ENCODE measurements at regions not wholly inside any gene's neighbourhood (a gene's known extent, or its start where the extent isn't known, plus 50 kb on each side); places are given as distances from the start of the nearest gene placed in this dataset.
A peak's percentile ranks its signal among the peaks of the same experiment; 100 is the strongest.
"Not testable (repeated sequence)": the region's sequence is repeated elsewhere in the genome, so short reads cannot be mapped to it uniquely, and the experiment has no call there.

- not testable (repeated sequence) for DNase-seq (ENCODE audit: low read depth)
These were observed 113.7 kb upstream of the RXFP1 start for GRCh38 chr4:158407961-158408360.

DNA sequence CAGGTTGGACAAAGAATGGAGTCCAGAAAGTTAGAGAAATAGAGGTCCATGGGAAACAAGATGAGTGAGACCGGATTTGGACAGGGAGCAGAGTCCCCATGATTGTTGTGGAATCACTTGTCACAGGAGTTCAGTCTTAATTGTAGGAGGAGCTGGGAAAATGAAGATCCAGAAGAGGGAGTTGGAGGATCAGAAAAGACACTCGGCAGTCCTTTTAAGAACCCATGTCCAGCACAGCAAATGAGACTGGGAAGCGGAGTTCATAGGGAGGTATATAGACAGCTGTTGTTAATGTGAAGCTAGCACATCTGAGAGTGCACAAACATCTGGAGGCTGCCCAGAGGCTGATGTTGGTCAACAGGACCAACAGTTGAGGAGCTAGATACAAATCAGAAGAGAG, 111.4 kb upstream of the RXFP1 start:
- no peak for DNase-seq (ENCODE audit: low read depth)

GRCh38 chr4:158411269-158411668, 110.4 kb upstream of the RXFP1 start:
- DNase-seq (ENCODE audit: low read depth): no peak

DNA sequence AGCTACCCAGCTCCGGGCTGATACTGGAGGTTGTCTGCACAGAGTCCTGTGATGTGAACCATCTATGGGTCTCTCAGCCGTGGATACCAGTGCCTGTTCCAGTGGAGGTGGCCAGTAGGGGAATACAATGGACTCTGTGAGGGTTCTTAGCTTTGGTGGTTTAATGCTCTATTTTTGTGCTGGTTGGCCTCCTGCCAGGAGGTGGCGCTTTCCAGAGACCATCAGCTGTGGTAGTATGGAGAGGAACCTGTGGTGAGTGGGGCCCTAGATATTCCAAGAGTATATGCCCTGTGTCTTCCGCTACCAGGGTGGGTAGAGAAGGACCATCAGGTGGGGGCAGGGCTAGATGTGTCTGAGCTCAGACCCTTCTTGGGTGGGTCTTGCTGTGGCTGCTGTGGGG, 103.0 kb upstream of the RXFP1 start:
- DNase-seq (ENCODE audit: low read depth): not testable (repeated sequence)

GRCh38 chr4:158420782-158421181, 100.9 kb upstream of the RXFP1 start:
- no peak for DNase-seq (ENCODE audit: low read depth)

DNA sequence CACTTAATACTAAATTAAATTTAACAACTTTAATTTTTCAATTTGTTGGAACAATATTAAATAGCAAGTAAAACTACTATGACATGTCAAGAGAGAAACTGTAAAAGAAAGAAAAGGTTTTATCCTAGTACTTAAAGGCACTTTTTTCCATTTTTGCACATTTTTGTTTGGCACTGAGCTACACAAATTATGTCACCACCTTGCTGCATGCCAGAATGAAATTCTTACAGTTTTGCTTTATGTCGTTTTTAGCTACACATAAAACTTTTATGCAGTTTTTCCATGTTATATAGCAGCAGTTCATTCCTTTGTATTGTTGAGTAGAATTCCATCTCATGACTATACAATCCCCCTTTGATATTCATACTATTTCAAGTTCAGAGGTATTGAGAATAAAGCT, 99.1 kb upstream of the RXFP1 start:
- DNase-seq (ENCODE audit: low read depth): no peak

GRCh38 chr4:158428242-158428641, 93.4 kb upstream of the RXFP1 start:
- no peak for DNase-seq (ENCODE audit: low read depth)

DNA sequence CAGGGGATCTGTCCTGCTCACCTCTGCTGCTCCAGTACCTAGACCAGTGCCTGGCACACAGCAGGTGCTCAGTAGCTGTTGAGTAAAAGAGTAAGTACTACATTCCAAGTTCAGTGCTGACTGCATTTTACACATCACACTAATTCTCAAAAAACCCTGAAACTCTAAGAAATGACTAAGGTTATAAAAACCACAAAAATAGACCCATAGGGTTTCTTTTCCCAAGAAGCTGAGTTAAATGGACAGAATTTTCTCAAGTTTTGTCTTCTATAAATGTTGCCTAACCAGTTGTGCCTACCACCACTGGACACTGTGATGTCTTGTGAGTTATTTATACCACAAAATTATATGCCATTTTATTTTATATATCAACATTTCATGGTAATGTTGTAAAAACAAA, 78.9 kb upstream of the RXFP1 start:
- DNase-seq (ENCODE audit: low read depth): no peak

DNA sequence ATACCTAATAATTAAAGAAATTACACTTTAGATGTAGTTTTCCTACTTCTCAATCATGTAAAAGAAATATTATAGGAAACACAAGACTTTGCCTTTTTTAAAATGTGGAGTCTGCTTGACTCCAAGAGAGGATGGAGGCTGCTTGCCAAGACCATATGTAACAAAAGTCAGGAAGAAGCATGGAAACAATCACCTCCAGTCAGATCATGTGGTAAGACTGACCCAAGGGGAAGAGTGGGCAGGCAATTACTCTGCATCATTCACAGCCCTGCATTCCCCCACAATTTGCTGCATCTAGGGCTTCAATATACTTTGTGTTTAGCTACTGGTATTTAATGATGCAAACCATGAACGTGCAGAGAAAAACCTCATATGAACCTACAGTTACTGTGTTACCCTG, 78.0 kb upstream of the RXFP1 start:
- DNase-seq (ENCODE audit: low read depth): no peak

GRCh38 chr4:158444621-158445020, 77.1 kb upstream of the RXFP1 start:
- DNase-seq (ENCODE audit: low read depth): no peak

- peak; percentile 88 for DNase-seq (ENCODE audit: low read depth)
These were observed 75.6 kb upstream of the RXFP1 start for GRCh38 chr4:158446106-158446505.

DNA sequence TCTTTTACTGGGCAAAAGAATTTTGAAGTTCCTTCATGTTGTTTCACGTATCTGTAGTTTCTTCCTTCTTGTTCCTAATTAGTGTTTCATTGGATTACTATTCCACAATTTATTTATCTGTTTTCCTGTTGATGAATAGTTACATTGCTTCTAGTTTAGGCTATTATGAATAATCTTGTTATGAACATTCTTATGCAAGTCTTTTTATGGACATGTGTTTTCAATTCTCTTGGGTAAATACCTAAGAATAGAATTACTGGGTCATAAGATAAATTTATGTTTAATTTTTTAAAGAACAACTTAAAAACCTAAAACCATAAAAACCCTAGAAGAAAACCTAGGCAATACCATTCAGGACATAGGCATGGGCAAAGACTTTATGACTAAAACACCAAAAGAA, 70.9 kb upstream of the RXFP1 start:
- peak; percentile 28 for DNase-seq (ENCODE audit: low read depth)

DNA sequence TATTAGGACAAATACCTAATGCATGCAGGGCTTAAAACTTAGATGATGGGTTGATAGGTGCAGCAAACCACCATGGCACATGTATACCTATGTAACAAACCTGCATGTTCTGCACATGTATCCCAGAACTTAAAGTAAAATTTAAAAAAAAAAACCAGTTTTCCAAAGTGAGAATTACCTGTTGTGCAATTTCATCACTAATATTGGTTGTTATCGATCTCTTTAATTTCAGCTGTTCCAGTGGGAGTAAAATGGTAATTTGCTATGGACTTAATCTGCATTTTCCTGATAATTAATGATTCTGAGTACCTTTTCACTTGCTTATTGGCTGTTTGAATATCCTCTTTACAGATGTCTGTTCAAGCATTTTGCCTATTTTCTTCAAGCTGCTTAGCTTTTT, 69.6 kb upstream of the RXFP1 start:
- not testable (repeated sequence) for DNase-seq (ENCODE audit: low read depth)

- DNase-seq (ENCODE audit: low read depth): no peak
These were observed 63.3 kb upstream of the RXFP1 start for GRCh38 chr4:158458271-158458895.

DNA sequence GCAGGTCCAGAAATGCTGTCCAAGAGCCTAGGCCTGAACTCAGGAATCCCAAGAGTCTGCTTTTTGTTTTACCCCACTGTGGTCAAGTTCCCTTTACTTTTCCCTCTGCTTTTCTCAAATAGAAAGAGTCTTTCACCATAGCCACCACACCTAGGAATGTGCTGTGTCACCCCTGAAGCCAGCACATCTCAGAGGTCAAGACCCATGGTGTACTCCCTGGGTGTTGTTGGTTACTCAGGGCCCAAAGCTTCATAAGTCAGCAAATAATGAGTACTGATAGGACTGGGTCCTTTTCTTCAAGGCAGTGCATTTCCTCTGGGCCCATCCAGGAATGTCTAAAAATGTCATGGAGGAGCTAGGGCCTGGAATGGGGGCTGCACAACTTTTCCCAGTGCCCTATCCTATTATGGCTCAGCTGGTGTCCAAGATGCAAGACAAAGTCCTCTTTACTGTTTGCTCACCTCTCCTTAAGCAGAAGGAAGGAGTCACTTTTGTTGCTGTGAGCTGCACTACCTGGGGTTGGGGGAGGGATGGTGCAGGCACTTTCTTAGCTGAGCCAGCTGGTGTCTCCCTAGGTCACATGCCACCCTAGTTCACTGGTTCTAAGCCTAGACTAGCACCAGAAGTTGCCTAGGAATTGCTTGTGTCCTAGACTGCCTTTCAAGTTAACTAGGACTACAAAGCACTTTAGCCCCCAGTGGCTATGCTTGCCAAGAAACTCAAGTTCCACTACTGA, 62.4 kb upstream of the RXFP1 start:
- no peak for DNase-seq (ENCODE audit: low read depth)

GRCh38 chr4:158461336-158461735, 60.3 kb upstream of the RXFP1 start:
- DNase-seq (ENCODE audit: low read depth): no peak

DNA sequence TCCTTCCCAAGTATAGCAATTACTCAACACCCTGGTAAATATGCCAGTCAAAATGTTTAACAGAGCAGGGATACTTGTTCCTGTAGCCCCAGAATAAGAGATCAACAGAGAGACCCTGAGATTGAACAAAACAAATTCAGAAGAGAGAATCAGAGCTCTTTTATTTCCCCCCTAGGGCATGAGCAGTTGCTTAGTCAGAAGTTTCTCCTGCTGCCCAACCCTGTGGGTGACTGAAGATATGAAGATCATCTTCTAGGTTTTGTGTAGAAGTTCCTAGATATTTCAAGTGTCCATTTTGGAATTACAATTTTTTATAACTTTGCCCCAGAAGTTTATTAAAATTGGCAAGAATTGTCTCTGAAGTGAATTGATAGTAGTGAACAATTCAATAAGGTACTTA, 59.1 kb upstream of the RXFP1 start:
- DNase-seq (ENCODE audit: low read depth): no peak

Data from HS-5 (cell line).